H1 (cell line): ENCODE measurements at regions not wholly inside any gene's neighbourhood (a gene's known extent, or its start where the extent isn't known, plus 50 kb on each side); places are given as distances from the start of the nearest gene placed in this dataset.

Source experiments
- CTCF ChIA-PET: fragments of 300-600 bp; sonication (Branson Sonifier 250); formaldehyde crosslinking; loops from one replicate; lab custom pipeline; 2021; ENCODE audit not compliant: partially characterized antibody; lab: Charles Lee
- POLR2A ChIA-PET: fragments of 300-600 bp; sonication (Branson Sonifier 250); formaldehyde crosslinking; loops from one replicate; lab custom pipeline; 2021; ENCODE audit warnings: inconsistent platforms; ENCODE audit not compliant: partially characterized antibody; lab: Charles Lee
- DNase-seq, 2 experiments: peaks; one replicate each; pipeline versions ENCODE4 v3.0.0 to v3.0.0-alpha.2; 2010 to 2022; ENCODE audit warnings: low spot score in 2 of 2, low read depth in 1 of 2, mixed read lengths in 1 of 2
- FAIRE-seq: peaks from 2 replicates; lab custom pipeline; 2011; peaks lifted over from hg19 to GRCh38; lab: Jason Lieb, UNC
- H2AFZ ChIP-seq: 2 replicates; pipeline ENCODE4 v1.8.1; 2012; ENCODE audit warnings: low read length, inconsistent platforms
- H2AK5ac ChIP-seq: 2 replicates; pipeline ENCODE4 v1.6.1; 2013; ENCODE audit warnings: low read depth, low read length
- H2BK120ac ChIP-seq: replicated peaks from 2 replicates; pipeline ENCODE3; 2013; ENCODE audit warnings: low read depth, low read length, inconsistent platforms
- H2BK12ac ChIP-seq: 2 replicates; pipeline ENCODE4 v1.6.1; 2013; ENCODE audit warnings: low read depth, low read length
- H2BK15ac ChIP-seq: 2 replicates; pipeline ENCODE4 v1.6.1; 2013; ENCODE audit warnings: low read length
- H2BK20ac ChIP-seq: 2 replicates; pipeline ENCODE4 v1.6.1; 2013; ENCODE audit warnings: low read length
- H2BK5ac ChIP-seq: 2 replicates; pipeline ENCODE4 v1.6.1; 2013; ENCODE audit warnings: low read depth, low read length
- H3K14ac ChIP-seq: 2 replicates; pipeline ENCODE4 v1.6.1; 2013; ENCODE audit warnings: inconsistent platforms; ENCODE audit not compliant: insufficient read length
- H3K18ac ChIP-seq: 2 replicates; pipeline ENCODE4 v1.6.1; 2013; ENCODE audit warnings: low read length; ENCODE audit errors: extremely low read depth
- H3K23ac ChIP-seq: 2 replicates; pipeline ENCODE4 v1.6.1; 2013; ENCODE audit warnings: inconsistent platforms; ENCODE audit not compliant: insufficient read length
- H3K23me2 ChIP-seq: 2 replicates; pipeline ENCODE4 v1.6.1; 2013; ENCODE audit warnings: low read depth, low read length
- H3K27ac ChIP-seq: 2 replicates; pipeline ENCODE4 v1.6.1; 2011; ENCODE audit warnings: low read depth, low read length, inconsistent platforms
- H3K27me3 ChIP-seq, 4 experiments: replicated peaks in 1 of 4; 1 replicate in 1 of 4; 2 replicates in 3 of 4; pipeline versions ENCODE4 v1.6.1 to v1.8.1; 2011 to 2013; ENCODE audit warnings: low read length in 3 of 4, mild to moderate bottlenecking in 3 of 4, inconsistent platforms in 2 of 4, mixed read lengths in 2 of 4, moderate library complexity in 1 of 4; ENCODE audit not compliant: control insufficient read depth in 3 of 4, insufficient read depth in 3 of 4; ENCODE audit errors: extremely low read depth in 1 of 4
- H3K36me3 ChIP-seq, 4 experiments: 2 replicates each; pipeline versions ENCODE4 v1.6.1 to v1.8.1; 2011 to 2013; ENCODE audit warnings: mild to moderate bottlenecking in 4 of 4, low read length in 3 of 4, moderate library complexity in 2 of 4, control low read depth in 1 of 4, inconsistent platforms in 1 of 4; ENCODE audit not compliant: insufficient read depth in 4 of 4, control insufficient read depth in 2 of 4
- H3K4ac ChIP-seq: replicated peaks from 2 replicates; pipeline ENCODE3; 2013; ENCODE audit warnings: low read length, low read depth, mixed read lengths, inconsistent platforms; ENCODE audit not compliant: insufficient read length
- H3K4me1 ChIP-seq, 4 experiments: replicated peaks in 1 of 4; 1 replicate in 1 of 4; 2 replicates in 3 of 4; pipeline versions ENCODE4 v1.6.1 to v1.8.1; 2011 to 2013; ENCODE audit warnings: low read length in 3 of 4, inconsistent platforms in 2 of 4, mixed read lengths in 1 of 4; ENCODE audit not compliant: insufficient read depth in 4 of 4, control insufficient read depth in 3 of 4
- H3K4me2 ChIP-seq, 2 experiments: 2 replicates each; pipeline versions ENCODE4 v1.6.1 to v1.8.1; 2011 to 2013; ENCODE audit warnings: low read depth in 2 of 2, low read length in 2 of 2, control low read depth in 1 of 2, inconsistent platforms in 1 of 2, mild to moderate bottlenecking in 1 of 2; ENCODE audit not compliant: insufficient read depth in 1 of 2
- H3K4me3 ChIP-seq, 4 experiments: fragments of 200-600, 300-600 bp in 1 of 4; sonication (generic), shearing (Covaris generic), sonication (Bioruptor Twin) in 1 of 4; 2 replicates each; pipeline versions ENCODE4 v1.5.1 to v1.8.1; 2011 to 2016; ENCODE audit warnings: low read length in 4 of 4, low read depth in 3 of 4, control low read depth in 2 of 4, inconsistent platforms in 2 of 4, mild to moderate bottlenecking in 2 of 4, mixed read lengths in 1 of 4, moderate library complexity in 1 of 4; ENCODE audit not compliant: insufficient read depth in 2 of 4; ENCODE audit errors: extremely low read depth in 1 of 4
- H3K56ac ChIP-seq: replicated peaks from 2 replicates; pipeline ENCODE3; 2013; ENCODE audit warnings: low read depth, mild to moderate bottlenecking, mixed read lengths, low read length, inconsistent platforms; ENCODE audit not compliant: insufficient read length
- H3K79me1 ChIP-seq: 2 replicates; pipeline ENCODE4 v1.6.1; 2013; ENCODE audit warnings: low read depth, low read length, control low read depth
- H3K79me2 ChIP-seq, 2 experiments: 2 replicates each; pipeline versions ENCODE4 v1.6.1 to v1.8.1; 2012 to 2013; ENCODE audit warnings: low read length in 2 of 2, mild to moderate bottlenecking in 2 of 2, inconsistent platforms in 1 of 2; ENCODE audit not compliant: insufficient read depth in 2 of 2, control insufficient read depth in 1 of 2
- H3K9ac ChIP-seq, 4 experiments: replicated peaks in 1 of 4; 1 replicate in 1 of 4; 2 replicates in 3 of 4; pipeline versions ENCODE4 v1.6.1 to v1.8.1; 2011 to 2013; ENCODE audit warnings: low read depth in 3 of 4, low read length in 3 of 4, control low read depth in 2 of 4, mild to moderate bottlenecking in 2 of 4, moderate library complexity in 2 of 4, inconsistent platforms in 1 of 4; ENCODE audit errors: extremely low read depth in 1 of 4
- H3K9me3 ChIP-seq, 2 experiments: 2 replicates each; pipeline versions ENCODE4 v1.6.1 to v1.8.1; 2012 to 2013; ENCODE audit warnings: mild to moderate bottlenecking in 2 of 2, moderate library complexity in 2 of 2, control low read depth in 1 of 2, inconsistent platforms in 1 of 2, low read depth in 1 of 2, low read length in 1 of 2, mixed read lengths in 1 of 2; ENCODE audit not compliant: insufficient read depth in 2 of 2
- H4K20me1 ChIP-seq, 2 experiments: replicated peaks in 1 of 2; 2 replicates each; pipeline versions ENCODE3 to v1.8.1; 2011 to 2013; ENCODE audit warnings: inconsistent platforms in 2 of 2, low read length in 2 of 2, mild to moderate bottlenecking in 1 of 2; ENCODE audit not compliant: insufficient read depth in 2 of 2, control insufficient read depth in 1 of 2
- H4K5ac ChIP-seq: 2 replicates; pipeline ENCODE4 v1.6.1; 2013; ENCODE audit warnings: low read length, low read depth, mixed read lengths, inconsistent platforms; ENCODE audit not compliant: insufficient read length
- H4K8ac ChIP-seq: 2 replicates; pipeline ENCODE4 v1.8.0; 2013; ENCODE audit warnings: mild to moderate bottlenecking, moderate library complexity, low read length, inconsistent platforms; ENCODE audit not compliant: insufficient read depth; ENCODE audit errors: extremely low read depth
- H4K91ac ChIP-seq: replicated peaks from 2 replicates; pipeline ENCODE3; 2013; ENCODE audit warnings: low read length, mixed read lengths, inconsistent platforms; ENCODE audit not compliant: insufficient read length
- BACH1 ChIP-seq: IDR thresholded peaks from 2 replicates; pipeline ENCODE4 v1.6.1; 2012; ENCODE audit warnings: low read length, improper control_type of control experiment
- CBX8 ChIP-seq: fragments of 300-800, 300-1000 bp; sonication (generic); IDR thresholded peaks from 2 replicates; pipeline ENCODE4 v1.7.1; 2016; ENCODE audit warnings: low read depth, low read length, borderline replicate concordance
- CHD2 ChIP-seq: IDR thresholded peaks from 2 replicates; pipeline ENCODE4 v1.6.1; 2012; ENCODE audit warnings: low read length, improper control_type of control experiment
- CREB1 ChIP-seq: IDR thresholded peaks from 2 replicates; pipeline ENCODE4 v1.6.1; 2012; ENCODE audit warnings: inconsistent platforms
- HDAC2 ChIP-seq, 2 experiments: fragments of 300-600 bp in 1 of 2; sonication (generic) in 1 of 2; IDR thresholded peaks; 2 replicates each; pipeline ENCODE4 v1.6.1; 2011 to 2012; ENCODE audit warnings: low read depth in 2 of 2, low read length in 2 of 2, mild to moderate bottlenecking in 2 of 2, moderate library complexity in 2 of 2, borderline replicate concordance in 1 of 2, inconsistent platforms in 1 of 2
- JUN ChIP-seq: IDR thresholded peaks from 2 replicates; pipeline ENCODE4 v1.6.1; 2011; ENCODE audit warnings: low read depth, mild to moderate bottlenecking, improper control_type of control experiment, low read length
- JUND ChIP-seq: IDR thresholded peaks from 2 replicates; pipeline ENCODE4 v1.6.1; 2011; ENCODE audit warnings: mild to moderate bottlenecking, improper control_type of control experiment, low read length
- KDM1A ChIP-seq: fragments of 200-600, 300-600 bp; sonication (generic); IDR thresholded peaks from 2 replicates; pipeline ENCODE4 v1.7.1; 2016; ENCODE audit warnings: mild to moderate bottlenecking, low read length, borderline replicate concordance
- MAFK ChIP-seq: IDR thresholded peaks from 2 replicates; pipeline ENCODE4 v1.6.1; 2012; ENCODE audit warnings: low read depth, mild to moderate bottlenecking, improper control_type of control experiment, low read length
- SP2 ChIP-seq: IDR thresholded peaks from 2 replicates; pipeline ENCODE4 v1.6.1; 2012; ENCODE audit warnings: mild to moderate bottlenecking, low read length, inconsistent platforms
- WGBS, 2 experiments: shearing (Covaris generic) in 1 of 2; methylation state at CpG; one replicate each; pipeline versions ENCODE4 v1.1.6 to v1.1.7; 2013 to 2015; ENCODE audit warnings: low lambda C conversion rate in 2 of 2, mixed read lengths in 2 of 2, inconsistent platforms in 1 of 2, low coverage in 1 of 2, missing lambda C conversion rate in 1 of 2; ENCODE audit not compliant: insufficient replicate concordance in 2 of 2, insufficient coverage in 1 of 2, insufficient read length in 1 of 2; ENCODE audit errors: extremely low coverage in 1 of 2, missing lambda C conversion rate in 1 of 2; 5-methylcytosine and 5-hydroxymethylcytosine counted together
- TF ChIP-seq, protein P1 (sequence below), 3 experiments: IDR thresholded peaks; 1 replicate in 2 of 3; 2 replicates in 1 of 3; pipeline versions ENCODE4 v1.5.1 to v1.6.1; 2011; ENCODE audit warnings: low read length in 3 of 3, mild to moderate bottlenecking in 3 of 3, inconsistent platforms in 2 of 3, low read depth in 1 of 3, moderate library complexity in 1 of 3; ENCODE audit not compliant: insufficient read depth in 1 of 3; ENCODE audit errors: control extremely low read depth in 1 of 3

DNA sequence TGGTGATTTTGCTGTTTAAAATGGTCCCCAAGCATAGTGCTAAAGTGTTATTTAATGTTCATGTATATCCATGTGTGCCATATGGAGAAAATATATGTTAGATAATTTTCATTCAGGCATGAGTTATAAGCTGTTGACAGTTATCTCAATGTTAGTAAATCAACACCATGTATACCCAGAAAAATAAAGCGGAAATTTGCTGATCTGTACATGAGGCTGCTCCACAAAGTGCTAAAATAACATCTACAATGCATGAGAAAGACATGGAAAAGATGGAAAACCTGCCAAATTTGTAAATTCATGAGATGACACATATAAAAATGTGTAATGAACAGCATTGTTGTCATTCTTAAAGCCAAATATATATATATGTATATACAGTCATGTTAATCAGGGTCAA lies 1199.2 kb downstream of the FSCB start:
- Histone ChIP-seq H3K23me2 (no peaks in the 10 kb centered on the region), H3K4ac (no peak overlapping the region), H4K20me1 (no peaks in the 10 kb centered on the region), H3K27ac (no peak overlapping the region), H4K8ac (no peak overlapping the region), H3K23ac (no peak overlapping the region), H3K14ac (no peak overlapping the region), H2BK20ac (no peak overlapping the region), H2BK5ac (no peak overlapping the region), H3K4me3 (no peak overlapping the region), H3K79me1 (no peaks in the 10 kb centered on the region), H3K18ac (no peak overlapping the region), H3K9me3 (no peaks in the 10 kb centered on the region), H4K91ac (no peak overlapping the region), H2BK120ac (no peak overlapping the region), H2BK12ac (no peak overlapping the region), H3K27me3 (no peaks in the 10 kb centered on the region), H3K56ac (no peak overlapping the region), H2BK15ac (no peak overlapping the region), H2AFZ (no peak overlapping the region), H3K4me1 (no peaks in the 10 kb centered on the region; a peak in 1 of 7 replicates), H3K4me2 (no peak overlapping the region), H2AK5ac (no peak overlapping the region), H3K36me3 (no peaks in the 10 kb centered on the region), H3K9ac (no peak overlapping the region), H4K5ac (no peak overlapping the region), H3K79me2 (no peaks in the 10 kb centered on the region)
- TF ChIP-seq JUND, result no peak
- TF ChIP-seq CHD2, result no peak
- TF ChIP-seq HDAC2 (IDR thresholded peaks at IDR 0.05; ENCODE audit: borderline replicate concordance in 1 of 2, low read depth in 2 of 2, low read length in 2 of 2), result no peak
- TF ChIP-seq CBX8, result no peak
- TF ChIP-seq SP2, result no peak
- no peak for TF ChIP-seq JUN
- TF ChIP-seq BACH1, result no peak
- no peak for TF ChIP-seq CREB1
- TF ChIP-seq, protein P1, sequence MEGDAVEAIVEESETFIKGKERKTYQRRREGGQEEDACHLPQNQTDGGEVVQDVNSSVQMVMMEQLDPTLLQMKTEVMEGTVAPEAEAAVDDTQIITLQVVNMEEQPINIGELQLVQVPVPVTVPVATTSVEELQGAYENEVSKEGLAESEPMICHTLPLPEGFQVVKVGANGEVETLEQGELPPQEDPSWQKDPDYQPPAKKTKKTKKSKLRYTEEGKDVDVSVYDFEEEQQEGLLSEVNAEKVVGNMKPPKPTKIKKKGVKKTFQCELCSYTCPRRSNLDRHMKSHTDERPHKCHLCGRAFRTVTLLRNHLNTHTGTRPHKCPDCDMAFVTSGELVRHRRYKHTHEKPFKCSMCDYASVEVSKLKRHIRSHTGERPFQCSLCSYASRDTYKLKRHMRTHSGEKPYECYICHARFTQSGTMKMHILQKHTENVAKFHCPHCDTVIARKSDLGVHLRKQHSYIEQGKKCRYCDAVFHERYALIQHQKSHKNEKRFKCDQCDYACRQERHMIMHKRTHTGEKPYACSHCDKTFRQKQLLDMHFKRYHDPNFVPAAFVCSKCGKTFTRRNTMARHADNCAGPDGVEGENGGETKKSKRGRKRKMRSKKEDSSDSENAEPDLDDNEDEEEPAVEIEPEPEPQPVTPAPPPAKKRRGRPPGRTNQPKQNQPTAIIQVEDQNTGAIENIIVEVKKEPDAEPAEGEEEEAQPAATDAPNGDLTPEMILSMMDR (IDR thresholded peaks at IDR 0.05; ENCODE audit: control extremely low read depth in 1 of 3, insufficient read depth in 1 of 3, low read depth in 1 of 3, low read length in 3 of 3), result no peak
- TF ChIP-seq MAFK, result no peak
- no peak for TF ChIP-seq KDM1A
- POLR2A ChIA-PET, result no interaction called here
- WGBS, 2 experiments, result 93% methylated on average over 1 of the region's 1 CpG; no CpG with 5 or more reads in 1 of the 2 experiments
- FAIRE-seq (no peak), DNase-seq (no peak)
- CTCF ChIA-PET, result no interaction called here
